GM19023 (cell line): ENCODE measurements at regions not wholly inside any gene's neighbourhood (a gene's known extent, or its start where the extent isn't known, plus 50 kb on each side); places are given as distances from the start of the nearest gene placed in this dataset.

Experiments used
- ATAC-seq: cut with Tn5 transposase; IDR thresholded peaks from one replicate; pipeline ENCODE4 v1.9.1; 2021; ENCODE audit warnings: mild to moderate bottlenecking, moderate library complexity; ENCODE audit not compliant: unreplicated experiment

- ATAC-seq, result no peak
Measured at GRCh38 chr9:13900449-13900848, 413.5 kb downstream of the NFIB start.

GRCh38 chr9:13899924-13900323, 414.0 kb downstream of the NFIB start:
- no peak for ATAC-seq

- no peak for ATAC-seq
Measured at GRCh38 chr9:13898957-13899356, 415.0 kb downstream of the NFIB start.

DNA sequence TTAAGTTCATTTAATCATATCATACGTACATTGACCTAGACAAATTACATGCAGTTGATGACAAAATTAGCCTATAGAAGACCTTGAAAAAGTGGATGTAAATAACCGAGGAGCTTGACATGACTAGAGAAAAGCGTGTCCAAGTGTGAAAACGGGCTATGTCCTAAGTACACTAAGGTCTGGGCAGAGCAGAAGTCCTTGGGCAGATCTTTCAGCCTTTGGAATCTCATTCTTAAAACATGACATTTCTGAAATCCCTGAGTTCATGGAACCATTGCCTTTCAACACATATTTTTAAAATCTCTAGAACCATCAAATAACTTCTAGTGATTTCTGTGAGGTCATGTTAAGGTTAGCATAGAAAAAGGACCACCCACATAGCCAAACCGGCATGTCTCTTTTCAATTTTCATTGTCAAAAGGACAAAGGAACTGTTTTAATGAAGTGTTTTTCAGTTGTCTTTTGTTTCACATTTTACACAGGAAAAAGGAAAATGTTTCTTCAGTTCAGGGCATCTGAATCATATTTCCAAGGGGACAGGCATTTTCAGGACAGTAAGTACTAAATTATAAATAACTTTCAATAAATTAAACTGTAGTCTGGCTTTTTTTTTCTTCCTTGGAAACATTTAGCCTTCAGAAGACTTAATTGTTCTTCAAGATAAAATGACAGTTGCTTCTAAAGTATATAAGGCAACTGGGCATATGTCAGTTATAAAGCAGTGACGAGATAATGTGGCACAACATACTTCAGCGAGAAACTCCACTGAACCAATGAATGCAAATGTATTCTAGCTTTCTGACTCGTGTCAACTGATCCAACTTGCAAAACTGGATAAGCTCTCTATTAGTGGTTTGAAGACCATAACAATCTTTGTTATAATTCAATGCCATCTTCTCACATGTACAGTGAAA, 416.8 kb downstream of the NFIB start:
- no peak for ATAC-seq

DNA sequence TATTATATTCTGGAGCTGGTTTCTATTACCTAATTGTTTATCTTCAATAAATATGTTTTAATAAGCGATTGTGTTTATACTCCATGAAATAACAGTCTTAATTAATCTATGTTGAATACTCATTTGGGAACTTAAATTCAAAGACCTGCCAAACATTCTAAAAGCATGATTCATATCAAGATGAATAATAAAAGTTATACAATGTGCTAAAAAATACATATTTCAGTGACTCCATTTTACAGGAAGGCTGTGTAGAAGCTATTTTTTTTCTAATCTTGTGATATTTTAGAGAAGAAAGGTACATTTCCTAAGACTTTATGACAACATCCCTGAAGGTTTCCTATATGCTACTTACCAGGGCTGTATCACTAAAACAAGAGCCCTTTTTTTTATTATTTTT, 417.9 kb downstream of the NFIB start:
- ATAC-seq, result no peak

DNA sequence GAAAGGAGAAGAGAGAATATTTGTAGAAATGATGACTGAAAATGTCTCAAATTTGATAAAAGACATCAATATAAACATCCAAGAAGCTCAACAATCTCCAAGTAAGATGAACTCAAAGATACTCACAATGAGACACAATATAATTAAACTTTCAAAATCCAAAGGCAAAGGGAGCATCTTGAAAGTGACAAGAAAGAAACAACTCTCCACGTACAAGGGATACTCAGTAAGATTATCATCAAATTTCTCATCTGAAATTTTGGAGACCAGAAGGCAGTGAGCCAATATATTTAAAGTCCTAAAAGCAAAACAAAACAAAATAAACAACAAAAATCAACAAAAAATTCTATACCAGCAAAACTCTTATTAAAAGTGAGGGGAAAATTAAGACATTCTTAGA, 428.7 kb downstream of the NFIB start:
- ATAC-seq, result no peak

DNA sequence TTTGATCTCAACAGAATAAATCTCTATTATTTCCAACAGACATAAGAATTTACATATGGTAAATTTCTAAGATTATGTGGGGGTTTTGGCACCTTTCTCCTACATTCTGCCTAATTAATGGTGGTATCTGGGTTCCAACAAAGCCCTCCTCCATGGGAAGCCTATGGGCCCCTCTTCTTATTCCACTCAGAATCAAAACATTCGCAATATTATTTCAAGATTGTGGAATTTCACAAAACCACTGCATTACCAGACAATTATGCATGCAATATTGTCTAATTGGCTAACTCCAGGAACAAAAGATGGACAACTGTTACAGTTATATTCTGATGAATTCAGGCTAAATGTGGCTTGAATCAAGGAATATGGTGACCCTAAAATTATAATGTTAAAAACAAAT, 434.0 kb downstream of the NFIB start:
- ATAC-seq, result no peak

- no peak for ATAC-seq
Measured at GRCh38 chr9:13879011-13879410, 434.9 kb downstream of the NFIB start.

DNA sequence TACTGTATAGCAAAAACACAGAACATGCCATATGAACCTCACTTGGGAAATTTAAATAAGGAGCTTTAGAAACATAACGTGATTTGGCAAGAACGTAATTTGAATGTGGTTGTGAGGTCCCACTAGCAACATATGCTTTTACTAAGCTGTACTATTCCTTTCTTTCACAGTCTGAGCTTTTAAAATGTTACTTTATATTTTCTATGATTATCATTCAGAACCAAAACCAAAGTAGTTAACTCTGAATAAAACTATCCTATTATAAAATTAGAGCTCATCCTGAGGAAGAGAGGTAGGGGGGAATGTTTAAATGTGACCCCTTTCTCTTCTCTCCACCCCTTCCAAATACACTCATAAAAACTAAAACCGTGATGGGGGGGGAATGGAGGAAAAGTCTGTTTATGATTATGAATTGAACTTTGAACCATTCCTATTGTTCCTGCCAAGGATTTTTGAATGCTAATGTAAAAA, 435.7 kb downstream of the NFIB start:
- no peak for ATAC-seq

DNA sequence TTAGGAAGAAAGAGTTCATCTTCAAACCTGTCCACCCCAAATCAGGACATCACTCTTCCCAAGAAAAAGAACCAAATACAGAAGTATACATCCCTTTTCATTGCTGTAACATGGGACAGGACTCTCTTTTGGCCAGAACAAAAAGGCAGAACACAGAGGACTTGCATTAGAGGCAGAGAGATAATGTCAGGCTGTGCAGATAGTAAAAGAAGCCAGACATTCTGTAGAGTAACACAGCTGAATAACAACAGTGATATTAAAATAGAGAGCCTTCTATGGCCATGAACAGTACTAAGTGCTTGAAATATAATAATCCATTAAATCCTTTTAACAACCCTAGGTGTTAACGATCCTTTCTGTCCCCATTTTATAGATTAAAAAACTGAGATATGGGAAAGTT, 437.2 kb downstream of the NFIB start:
- ATAC-seq, result no peak

DNA sequence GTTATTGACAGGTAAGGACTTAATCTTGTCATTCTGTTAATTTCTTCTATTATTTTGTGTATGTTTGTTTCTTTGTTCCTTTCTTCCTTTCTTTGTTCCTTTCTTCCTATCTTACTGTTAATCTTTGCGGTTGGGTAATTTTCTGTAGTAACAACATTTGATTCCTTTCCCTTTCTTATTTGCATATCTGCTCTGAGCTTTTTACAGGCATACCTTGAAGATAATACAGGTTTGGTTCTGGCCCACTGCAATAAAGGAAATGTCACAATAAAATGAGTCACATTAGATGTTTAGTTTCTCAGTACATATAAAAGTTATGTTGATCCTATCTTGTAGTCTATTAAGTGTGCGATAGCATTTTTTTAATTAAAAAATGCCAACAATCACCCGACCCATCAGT, 440.7 kb downstream of the NFIB start:
- no peak for ATAC-seq

- ATAC-seq, result no peak
Measured at GRCh38 chr9:13868336-13868735, 445.6 kb downstream of the NFIB start.

DNA sequence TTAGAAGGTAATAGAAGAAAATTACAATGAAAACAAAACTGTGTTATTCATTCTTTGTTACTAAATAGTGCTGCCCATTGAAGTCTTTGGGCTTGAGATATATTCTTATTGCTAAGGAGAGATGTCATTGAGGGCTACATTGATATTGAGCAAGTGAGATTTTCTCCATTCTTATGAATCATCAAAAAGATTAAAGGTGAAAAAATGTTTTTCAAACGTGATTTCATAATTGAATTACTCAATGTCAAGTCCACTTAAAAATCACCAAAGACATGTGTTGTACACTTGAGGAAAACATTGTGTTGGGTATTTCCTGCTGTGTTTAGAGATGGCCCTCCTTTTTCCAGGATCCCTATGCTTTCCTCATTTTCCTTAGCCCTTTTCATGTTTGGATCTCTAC, 448.1 kb downstream of the NFIB start:
- no peak for ATAC-seq

DNA sequence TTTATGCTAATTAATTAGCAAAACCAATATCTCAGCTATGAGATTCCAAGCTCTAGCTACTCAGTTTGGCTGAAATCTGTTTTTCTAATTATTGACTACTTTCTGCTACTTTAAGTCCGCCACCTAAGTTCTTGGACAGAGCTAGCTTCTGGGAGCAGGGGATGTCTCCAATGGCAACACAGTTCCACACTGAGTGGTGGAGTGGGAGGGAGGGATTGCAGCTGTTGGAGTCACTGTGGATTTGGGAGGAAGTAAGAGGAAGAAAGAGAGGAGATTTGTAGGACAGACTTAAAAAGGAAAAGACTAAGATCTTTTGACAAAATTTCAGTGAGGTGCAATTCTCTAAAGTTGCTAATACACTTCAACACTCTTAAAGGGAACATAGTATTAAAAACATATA, 450.8 kb downstream of the NFIB start:
- no peak for ATAC-seq

- ATAC-seq, result no peak
Measured at GRCh38 chr9:13862654-13863053, 451.3 kb downstream of the NFIB start.

DNA sequence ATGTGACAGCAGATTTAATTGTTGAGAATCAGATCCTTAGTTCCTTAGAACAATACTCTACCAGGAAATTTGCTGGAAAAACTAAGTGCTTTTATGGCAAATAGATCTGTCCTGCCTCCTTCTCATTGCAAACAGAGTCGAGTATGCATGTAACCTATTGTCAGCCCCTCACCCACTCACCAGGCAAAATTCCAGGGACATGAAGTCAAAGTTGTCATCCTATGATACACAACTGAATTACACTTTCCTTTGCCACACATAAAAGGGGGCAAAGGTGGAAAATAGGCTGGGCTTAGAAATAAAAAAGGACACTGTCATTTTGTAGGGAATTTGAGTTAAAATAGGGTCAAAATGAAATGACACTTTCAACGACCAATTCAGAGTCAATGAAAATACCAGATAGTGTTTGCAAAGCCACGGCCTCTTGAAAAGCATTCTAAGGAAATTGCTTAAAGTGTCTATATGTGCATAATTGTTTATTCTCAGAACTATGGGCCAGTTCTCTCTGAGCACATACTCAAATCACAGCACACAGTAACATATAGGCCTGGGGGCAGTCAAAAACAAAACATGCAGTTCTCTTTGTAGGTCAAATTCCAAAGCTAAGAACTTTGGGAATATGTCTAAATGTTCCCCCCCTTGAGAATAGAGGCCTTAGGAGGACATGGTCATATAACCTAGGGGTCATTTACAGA, 452.8 kb downstream of the NFIB start:
- no peak for ATAC-seq

DNA sequence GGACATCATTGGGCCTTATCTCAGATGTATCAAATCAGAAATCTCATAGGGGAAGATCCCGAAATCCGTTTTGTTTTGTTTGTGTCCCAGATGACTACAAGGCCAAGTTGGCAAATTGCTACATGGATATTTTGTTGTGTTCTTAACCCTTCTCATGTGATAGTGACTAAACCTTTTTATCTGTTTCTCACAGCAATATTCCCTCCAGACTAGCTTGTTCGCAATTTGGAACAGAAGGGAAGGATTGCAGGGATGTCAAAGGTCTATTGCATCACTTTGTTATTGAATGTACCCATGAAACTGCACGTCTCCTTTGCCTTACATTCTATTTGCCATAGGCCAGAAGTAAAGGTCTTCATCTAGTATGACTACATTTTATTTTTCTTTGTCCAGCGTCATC, 453.9 kb downstream of the NFIB start:
- ATAC-seq, result no peak

- ATAC-seq, result no peak
Measured at GRCh38 chr9:13857521-13857920, 456.4 kb downstream of the NFIB start.

DNA sequence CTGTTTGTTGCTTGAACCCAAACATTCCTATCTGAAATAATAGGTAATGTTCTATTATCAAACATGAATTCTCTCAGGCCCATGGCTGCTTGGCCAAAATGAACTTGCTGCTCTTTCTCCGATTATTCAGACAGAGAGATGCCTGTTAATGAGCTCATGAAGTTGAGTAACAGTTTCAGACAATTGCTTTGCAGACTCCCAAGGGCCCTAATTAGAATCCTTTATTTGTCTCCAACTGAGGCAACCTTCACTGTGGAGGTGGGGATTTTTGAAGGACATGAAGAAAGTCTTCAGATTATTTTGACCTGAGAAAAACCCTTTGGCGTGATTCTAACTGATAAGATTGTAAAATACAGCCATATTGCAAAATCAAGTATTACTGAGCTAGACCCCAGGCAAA, 466.7 kb downstream of the NFIB start:
- ATAC-seq, result no peak

DNA sequence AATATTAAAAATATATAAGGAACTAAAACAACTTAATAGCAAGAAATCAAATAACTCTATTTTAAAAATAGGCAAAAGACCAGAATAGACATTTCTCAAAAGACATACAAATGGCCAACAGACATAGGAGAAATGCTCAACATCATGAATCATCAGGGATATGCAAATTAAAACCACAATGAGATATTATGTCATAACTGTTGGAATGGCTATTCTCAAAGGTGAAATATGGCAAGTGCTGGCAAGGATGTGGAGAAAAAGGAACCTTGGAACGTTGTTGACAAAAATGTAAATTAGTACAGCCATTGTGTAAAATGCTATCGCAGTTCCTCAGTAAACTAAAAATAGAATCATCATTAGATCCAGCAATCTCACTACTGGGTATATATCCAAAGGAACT, 468.5 kb downstream of the NFIB start:
- no peak for ATAC-seq

DNA sequence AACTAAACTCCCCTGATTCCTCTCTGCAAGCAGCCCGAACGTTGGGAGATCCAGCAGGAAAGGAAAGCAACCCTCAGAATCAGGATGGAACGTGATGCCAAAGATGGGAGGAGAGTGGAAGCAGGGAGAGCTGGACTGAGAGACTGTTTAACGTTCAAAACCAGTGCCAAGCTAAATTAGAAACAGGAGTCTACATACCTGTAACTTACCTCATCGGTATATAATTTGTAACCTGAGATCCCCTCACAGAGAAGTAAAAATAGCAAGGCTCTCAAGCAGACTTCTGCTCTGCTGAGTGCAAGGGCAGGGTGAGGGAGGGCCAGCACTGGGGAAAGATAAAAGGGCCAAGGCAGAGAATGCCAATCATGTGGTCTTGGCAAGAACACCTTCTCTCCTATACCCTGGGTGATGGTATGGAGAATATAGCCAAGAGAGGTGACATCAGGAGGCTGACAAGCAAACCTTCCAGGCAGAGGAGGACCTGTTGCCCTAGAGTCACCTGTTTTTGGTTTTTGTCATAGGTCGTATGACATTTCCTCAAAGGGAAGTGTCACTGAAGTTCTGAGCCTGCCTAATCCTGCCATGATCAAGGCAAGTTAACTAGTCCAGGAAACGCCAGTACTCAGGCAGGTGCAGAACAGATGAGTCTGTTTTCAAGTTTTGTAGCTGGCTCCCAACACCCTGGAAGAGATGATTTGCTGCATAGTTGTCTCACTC, 472.0 kb downstream of the NFIB start:
- ATAC-seq, result no peak

GRCh38 chr9:13832446-13832845, 481.5 kb downstream of the NFIB start:
- no peak for ATAC-seq
